ENCODE measurements at regions not wholly inside any gene's neighbourhood (a gene's known extent, or its start where the extent isn't known, plus 50 kb on each side); places are given as distances from the start of the nearest gene placed in this dataset.

DNA sequence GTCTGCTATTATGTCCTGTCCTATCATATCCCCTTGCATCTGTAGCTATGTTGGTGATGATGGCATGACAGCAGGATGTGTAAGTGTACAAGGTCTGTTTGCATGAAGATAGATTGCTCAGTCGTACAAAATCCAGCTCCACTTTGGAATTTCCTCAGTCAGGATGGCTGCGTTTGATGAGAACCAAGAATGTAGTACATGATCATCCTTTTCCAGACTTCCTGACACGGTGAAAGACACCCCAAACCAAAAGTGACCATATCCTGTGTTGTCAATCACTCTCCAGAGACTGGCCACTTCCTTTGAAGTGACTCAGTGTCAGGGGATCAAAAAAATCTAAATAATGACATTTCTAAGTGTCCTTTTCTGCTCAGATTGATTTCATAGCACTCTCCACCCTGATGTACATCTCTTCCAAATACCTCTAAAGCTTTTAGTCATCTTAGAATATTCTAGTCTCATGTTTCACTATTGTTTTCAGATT lies 213.4 kb downstream of the PLK2 start:
- no peak for DNase-seq

DNA sequence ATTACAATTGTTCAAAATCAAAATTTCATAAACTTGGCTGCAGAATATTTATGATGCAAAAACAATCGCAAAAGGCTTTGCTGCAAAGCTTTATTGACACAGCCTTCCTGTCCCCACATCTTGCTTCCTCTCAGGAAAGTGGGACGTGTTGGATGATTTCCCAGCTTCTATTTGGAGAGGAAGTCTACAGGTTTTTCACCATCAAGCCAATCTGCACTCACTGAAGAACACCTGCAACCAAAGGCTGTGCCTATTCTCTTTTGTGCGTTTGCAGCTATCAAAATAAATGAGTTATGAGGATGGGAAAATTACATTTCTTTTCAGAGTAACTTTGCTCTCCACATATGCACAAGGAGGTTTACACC lies 214.4 kb downstream of the PLK2 start:
- DNase-seq: no peak

DNA sequence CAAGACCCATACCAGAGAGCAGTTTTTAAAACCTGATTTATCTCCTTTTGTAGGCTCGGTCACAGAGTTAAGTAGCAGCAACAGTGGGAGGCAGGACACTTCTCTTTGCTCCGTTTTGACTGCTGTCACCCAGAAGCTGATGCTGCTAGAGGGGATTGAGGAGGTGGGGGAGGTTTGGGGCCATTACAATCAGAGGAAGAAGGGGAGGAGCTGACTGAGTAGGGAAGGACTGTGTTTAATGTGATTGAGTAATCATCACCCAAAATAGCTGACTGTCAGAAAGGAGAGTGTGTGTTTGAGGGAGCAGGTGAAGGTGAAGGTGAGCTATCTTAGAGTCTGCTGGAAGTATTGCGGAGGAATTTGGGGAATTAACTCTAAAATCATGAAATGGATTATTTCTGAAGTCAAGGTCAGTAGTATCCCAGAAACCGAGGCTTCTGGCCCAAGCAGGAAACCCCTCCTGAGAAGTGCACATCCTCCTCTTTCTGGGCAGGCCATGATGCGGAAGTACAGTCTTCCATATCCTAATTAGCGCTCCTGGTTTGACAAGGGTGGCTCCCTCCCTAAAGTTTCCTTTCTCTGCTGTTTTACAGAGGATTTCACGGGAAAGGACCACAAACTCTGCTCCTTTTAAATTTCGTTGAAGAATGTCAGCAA lies 214.9 kb downstream of the PLK2 start:
- DNase-seq: no peak

DNA sequence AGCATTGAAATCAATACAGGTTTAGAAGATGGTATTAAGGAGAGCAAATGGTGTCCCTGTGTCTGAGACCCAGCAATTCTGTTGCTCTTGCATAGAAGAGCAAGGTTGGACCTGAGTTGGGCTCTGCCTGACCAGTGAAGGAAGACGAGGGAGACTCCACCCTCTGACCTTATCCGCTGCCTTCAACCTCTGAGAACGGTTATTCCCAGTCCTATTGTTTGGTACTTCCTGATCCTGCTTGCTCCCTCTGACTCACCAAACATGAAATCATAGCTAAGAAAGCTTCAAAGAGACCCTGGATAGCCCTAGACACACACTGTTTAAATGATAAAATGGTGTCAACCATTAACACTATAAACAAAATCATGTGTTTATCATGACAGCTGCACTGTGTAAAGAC lies 218.5 kb downstream of the PLK2 start:
- no peak for DNase-seq

DNA sequence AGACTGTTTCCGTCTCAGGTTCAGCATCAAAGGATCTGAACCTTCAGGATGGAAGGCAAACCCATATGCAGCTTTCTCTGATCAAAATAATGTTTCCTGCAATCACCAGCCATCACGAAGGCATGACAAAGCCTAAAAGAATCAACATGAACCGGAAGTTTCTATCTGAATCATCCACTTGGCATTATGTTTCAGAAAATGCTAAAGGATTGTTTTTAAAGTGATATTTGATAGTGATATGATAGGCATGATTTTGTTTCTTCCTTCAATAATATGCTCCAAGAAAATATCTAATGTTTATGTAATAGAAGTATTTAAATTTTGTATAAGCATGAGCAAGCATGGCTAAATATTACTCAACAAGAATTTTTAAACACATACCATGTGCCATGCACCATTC lies 219.6 kb downstream of the PLK2 start:
- DNase-seq: no peak

DNA sequence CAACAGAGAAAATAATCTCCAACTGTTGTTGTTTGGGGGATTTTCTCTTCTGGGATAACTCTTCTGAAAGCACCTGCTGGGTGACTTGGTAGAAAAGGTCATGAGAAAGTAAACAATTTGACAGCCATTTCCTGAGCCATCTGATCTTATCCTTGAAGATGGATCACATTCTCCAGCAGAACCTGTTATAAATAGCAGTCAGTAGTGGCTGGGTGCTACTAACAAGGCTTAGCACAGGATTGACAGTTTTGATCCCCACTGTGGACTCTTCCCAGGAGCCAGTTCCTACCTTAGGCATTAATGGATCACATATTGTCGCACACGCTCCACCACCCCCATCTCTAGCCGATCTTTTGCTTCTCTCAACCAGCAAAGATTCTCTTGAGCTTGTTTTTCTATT lies 220.2 kb downstream of the PLK2 start:
- DNase-seq: no peak

DNA sequence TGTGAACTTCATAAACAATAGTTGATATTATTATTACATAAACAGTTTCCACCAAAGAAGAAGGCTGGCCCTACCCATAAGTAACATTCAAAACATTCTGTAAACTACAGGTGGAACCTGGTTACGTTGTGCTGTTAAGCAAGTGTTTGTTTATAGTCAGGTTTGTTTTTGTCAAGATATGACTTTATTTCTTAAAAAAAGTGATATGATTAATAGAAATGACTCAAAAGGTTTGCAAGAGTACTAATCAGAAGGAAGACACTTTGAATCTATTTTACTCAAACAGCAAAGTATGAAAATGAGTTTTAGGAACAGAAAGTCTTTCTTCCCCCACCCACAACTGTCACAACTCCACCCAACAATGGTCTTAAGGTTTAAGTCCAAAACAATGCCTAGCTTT lies 220.8 kb downstream of the PLK2 start:
- DNase-seq: no peak

DNA sequence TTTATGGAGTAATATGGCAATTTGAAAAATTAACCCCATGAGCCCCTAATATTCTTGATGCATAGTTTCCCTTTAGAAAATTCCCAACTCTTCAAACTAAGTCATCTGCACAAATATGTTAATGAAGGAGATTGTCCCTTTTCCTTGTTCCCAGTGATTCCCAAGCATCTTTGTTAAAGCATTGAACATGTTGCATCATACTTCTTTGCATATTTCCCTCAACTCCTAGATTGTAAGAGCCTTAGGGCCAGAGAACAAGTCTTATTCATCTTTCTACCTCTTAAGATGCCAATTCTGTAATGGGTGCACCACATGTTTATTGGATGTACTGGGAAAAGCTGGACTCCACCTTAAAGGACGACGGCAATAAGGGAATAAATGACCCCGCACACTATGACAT lies 223.4 kb downstream of the PLK2 start:
- no peak for DNase-seq

DNA sequence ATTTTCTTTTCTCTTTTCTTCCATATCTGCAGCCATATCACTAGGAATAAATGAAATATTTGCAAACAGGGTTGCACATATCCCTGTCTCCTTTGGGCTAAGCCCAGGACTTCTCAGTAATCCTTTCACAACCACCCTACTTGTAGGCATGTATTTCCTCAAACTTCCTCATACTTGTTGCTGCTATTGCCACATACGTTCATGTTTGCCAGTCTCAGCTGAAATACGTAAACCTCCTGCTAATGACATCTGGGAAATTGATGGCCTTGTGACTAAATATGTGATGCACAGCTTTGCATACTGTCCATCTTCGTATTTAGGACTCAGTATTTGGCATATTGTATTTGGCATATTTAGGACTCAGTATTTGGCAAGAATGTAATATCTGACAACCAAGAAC lies 224.6 kb downstream of the PLK2 start:
- no peak for DNase-seq

DNA sequence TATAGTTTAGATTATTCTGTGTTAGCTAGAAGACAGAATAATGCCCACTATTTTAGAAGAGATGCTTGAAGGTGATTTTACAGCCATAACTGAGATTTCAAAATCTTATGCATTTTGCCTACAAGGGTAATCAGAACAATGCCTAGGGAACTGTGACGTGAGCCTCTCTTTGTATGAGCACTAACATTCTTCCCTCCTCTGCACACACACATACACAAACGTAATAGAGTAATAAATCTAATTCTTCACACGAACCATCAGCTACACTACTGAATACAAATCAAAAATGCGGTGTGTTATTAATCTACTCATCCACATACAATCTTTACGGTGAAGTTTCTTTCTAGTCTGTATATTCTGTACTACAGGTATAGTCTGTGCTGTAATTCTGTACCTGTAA lies 227.8 kb downstream of the PLK2 start:
- no peak for DNase-seq

DNA sequence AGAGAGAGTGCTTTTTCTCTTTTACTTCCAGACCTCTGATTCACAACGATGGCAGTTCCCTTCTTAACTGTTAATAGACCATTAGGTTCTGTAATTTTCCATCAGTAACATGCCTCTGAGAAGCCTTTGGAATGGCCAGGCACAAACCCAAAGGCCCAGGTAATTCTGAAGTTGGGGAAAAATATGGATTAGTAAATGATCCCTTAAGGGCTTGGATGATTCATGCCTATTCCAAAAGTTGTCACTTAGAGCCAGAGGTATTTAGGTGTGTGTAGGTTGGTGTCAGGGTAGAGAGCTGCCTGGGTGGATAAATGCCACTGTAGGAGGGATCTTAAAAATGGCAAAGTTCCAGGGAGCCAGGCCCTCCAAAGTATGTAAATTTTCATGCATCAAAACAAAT lies 228.8 kb downstream of the PLK2 start:
- no peak for DNase-seq

DNA sequence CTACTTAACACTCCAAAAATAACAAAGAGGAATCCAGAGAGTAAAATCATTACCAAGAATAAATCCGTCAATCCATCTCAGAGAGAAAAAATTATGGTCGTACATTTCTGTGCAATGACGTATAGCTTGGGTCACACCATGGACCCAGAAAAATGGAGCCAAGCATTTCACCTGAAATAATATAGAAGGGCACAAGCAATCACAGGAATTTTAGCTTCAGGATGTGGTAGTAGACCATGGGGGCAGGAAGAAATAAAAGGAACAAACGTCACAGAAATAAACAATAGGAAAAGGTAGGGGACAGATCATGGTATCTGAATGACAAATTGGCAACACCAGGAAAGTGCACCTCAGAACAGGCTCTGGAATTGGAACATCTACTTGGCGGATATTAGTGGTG lies 231.0 kb downstream of the PLK2 start:
- no peak for DNase-seq

DNA sequence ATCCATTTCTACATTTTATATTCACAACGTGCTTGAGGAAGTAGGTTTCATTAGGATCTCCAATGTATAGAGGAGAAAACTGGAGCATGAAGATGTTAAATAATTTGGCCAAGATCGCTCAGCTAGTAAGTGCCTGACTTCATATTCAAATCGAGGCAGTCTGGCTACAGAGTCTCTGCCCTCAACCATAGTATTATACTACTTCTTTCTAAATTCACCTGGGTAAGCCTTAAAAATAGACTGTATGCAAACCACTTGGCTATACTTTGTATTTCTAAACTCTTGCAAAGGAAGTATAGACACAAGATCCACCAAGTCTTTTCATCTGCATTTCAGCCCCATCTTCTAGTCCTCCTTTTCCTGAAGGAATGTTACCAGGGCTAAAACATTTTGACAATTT lies 232.0 kb downstream of the PLK2 start:
- DNase-seq: no peak

DNA sequence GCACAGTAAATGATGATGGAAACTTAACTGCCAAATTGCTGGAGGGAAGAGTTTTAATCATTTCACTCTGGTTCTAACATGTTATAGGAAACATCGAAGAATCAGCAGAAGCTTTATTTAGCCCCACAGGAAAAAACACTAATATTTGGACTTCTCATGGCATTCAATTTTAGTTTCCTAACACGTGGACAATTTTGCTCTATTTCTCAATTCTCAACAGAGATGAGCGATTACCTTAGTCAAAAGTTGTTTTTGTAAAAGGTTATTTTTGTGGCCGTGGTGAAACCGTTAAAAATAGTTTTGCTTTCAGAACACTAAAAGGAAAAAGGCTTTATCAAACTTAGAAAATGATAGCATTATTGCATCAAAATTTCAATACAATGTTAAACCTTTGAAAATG lies 235.2 kb downstream of the PLK2 start:
- DNase-seq: no peak

DNA sequence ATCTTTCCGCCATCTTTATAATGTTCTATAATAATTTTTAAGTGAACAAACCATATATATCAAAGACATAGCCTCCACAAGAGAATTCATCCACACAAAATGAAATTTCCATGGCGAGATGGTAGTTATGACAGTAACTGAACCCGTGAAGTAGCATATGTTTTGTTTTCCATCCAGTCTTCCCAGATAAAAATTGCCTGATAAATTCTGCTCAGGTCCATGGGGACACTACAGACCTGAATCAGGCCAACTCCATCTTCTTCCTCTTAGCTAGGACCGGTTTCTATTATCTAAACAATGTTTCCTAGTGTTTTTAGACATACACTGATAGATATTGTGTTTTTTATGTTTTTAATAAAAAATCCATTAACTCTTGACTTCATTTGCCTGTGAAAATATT lies 235.7 kb downstream of the PLK2 start:
- DNase-seq: no peak

DNA sequence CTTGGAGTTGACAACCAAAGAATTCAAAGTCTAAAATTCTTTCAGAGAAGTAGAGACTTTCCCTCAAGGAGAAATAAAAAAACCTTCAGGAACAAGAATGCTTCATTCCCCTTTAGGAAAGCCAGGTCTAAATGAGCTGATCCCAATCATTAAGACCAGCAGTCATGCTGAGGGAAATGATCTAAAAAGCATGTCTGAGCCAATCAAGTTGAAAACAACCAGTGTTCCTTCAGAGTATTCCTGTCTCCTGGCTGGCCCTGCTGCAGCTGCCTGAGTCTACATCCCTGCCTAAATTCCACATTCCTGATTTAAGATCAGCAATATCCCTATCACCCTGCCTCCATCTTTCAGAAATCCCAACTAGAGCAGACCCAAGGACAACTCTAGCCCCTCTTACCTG lies 244.5 kb downstream of the PLK2 start:
- no peak for DNase-seq

DNA sequence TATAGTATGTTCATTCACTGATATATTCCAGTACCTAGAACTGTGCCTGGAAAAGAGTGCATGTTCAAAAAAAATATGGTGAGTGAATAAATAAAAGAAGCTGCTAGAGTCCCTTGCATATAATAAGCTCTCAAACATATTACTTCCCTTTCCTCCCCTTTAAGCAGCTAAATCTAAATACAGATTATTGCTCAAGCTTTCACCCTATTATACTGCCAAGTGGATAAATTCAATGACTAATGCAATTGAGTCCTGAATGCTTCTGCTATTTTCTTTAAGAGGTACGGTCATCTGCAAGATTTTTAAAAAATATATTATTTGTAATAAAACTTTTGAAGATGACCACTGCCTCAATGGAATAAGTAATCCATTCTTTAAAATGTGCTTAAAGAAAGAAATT lies 248.4 kb downstream of the PLK2 start:
- no peak for DNase-seq

DNA sequence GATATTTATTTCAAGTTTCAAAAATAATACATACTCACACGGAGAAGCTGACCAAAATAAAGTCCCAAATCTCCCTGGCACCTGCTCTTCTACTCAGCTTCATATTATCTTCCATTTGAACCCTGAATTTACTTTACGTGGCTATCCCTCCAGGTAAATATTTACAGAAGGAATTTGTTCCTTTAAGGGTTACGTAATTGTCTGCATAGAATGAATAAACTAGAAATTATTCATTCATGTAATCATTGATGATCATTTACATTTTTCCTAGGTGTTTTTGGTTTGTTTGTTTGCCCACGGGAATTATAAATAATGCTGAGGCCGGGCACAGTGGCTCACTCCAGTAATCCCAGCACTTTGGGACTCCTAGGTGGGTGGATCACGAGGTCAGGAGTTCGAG lies 251.2 kb downstream of the PLK2 start:
- DNase-seq: no peak

DNA sequence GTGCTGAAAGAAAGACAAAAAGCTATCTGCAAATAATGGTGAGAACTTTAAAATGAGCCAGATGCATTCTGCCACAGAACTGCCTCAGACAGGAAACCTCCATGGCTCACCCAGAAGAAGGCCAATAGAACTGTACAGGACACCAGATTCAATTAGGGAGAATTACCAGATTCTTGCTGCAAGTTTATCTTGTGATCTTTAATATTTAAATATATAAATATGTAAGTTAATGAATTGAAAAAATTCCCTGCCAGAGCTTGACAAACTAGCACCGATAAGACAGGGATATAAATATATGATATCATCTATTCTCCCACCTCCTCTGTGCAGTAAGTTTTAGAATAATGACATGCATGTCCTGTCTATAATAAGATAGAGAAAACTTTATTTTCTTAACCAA lies 252.8 kb downstream of the PLK2 start:
- no peak for DNase-seq

DNA sequence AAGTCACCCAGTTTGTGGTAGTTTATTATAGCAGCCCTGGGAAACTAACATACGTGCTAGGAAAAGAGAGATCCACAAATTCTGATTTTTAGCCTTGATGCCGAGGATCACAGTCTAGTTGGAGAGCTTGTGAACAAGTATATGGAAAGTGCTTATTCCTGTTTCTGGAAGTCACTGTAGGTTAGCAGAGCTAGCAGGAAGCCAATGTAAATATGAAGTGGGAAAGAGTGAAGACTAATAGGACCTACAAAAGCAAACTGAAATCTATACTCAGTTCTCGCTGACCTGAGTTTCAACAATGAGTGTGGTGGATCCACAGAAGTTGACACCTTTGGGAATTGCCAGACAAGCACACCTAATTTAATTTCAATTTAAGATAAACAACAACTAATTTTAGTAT lies 254.9 kb downstream of the PLK2 start:
- DNase-seq: no peak

DNA sequence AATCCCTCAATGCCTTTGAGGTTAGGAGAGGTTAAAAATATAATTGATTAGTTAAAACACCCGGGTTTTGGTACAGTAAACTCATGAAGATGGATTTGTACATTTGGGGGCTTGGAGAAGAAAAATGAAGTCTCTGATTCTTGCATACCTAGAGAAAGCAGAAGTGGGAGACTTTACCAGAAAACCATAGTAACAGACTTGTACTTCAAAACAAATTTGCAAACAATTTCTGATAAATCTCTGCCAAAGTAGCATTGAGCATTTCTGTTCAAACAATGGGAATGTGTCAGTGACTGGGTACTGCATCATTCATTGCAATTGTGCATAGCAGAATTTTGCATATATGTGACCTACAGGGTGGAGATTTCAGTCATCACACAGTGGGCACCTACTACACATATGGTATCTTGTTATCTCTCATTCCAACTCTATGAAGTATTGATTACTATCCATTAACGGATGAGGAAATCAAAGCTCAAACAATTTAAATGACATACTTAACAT lies 256.9 kb downstream of the PLK2 start:
- DNase-seq: no peak

DNA sequence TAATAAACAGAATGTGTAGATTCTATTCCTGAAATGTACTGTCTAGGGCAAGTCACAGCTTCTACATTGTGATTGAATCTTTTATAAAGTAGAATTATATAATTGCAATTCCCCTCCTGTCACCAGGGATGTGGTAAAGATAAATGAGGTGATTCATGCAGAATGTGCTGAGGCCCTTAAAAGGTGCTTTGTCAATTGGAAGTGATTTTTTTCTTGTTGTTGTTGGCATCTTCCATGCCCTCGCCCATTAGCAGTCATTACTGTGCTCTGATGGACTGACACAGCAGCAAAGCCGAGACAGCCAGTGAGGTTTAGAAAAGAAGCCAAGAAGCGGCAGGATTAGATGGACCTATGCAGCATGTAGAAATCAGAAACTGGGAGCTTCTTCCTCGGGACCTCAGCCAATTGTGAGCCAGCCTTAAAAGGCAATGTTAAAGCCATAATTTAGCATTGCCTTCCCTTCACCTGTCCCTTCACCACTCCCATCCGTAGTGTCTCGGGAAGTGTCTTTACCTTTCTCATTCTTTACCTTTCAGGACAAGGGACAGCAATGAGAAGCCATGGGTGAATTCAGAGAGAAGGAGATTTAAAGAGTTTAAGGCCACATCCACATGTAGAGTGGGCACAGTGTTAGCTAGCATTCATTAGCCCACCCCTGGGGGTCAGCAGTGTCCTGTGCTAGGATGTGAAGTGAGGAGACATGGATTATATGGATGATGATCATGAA lies 257.8 kb downstream of the PLK2 start:
- DNase-seq: no peak

DNA sequence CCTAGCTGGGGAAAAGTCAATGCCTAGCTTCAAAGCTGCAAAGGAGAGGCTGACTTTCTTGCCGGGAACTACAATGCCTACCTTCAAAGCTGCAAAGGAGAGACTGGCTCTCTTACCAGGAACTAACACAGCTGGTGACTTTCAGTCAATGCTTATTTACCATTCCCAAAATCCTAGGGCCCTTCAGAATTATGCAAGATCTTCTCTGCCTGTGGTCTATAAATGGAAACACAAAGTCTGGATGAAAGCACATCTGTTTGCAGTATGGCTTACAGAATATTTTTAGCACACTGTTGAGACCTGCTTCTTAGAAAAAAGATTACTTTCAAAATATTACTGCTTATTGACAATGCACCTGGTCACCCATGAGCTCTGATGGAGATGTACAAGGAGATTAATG lies 259.4 kb downstream of the PLK2 start:
- DNase-seq: no peak

DNA sequence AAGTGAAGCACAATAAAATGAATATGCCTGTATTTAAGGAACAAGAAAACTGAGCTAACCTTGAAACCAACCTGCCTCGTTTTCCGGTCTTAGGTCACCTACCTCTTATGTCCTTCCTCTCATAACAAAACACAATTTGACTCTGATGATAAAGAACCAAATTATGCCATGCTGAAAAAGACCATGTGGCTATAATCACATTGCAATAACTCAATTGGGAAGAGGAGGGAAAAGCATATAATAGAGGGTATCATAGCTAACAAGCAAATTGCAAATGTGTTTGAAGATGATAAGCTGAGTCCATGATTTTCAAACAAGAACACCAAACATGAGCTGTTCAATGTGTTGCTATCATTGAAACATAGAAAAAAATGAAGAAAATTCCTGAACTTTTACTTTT lies 260.8 kb downstream of the PLK2 start:
- no peak for DNase-seq

DNA sequence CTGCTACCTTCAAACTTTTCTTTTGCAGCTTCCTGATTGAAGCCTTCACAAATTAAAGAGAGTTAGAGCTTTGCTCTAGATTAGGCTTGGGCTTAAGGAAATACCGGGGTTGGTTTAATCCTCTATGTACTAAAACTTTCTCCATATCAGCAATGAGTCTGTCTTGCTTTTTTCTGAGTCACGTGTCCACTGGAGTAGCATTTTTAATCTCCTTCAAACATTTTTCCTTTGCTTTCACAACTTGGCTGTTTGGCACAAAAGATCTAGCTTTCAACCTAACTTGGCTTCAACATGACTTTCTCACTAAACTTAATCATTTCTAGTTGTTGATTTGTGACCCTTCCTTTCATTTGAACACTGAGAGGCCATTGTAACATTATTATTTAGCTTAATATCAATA lies 261.6 kb downstream of the PLK2 start:
- no peak for DNase-seq

Data from NCI-H2171 treated with DMSO at 0.1 percent for 48 hours (cell line).